B cell (primary cell): ENCODE measurements at regions not wholly inside any gene's neighbourhood (a gene's known extent, or its start where the extent isn't known, plus 50 kb on each side); places are given as distances from the start of the nearest gene placed in this dataset.

Source experiments
- ATAC-seq: fragments of 200-7000 bp; cut with Tn5 transposase; one replicate; pipeline ENCODE4 v1.10.0; 2021; ENCODE audit warnings: low read depth, mild to moderate bottlenecking, moderate number of reproducible peaks, moderate library complexity
- CTCF ChIA-PET: fragments of 350-600 bp; sonication (Branson Sonifier 250); formaldehyde crosslinking; loops from one replicate; lab custom pipeline; 2021; ENCODE audit warnings: antibody characterized with exemption, inconsistent platforms; lab: Charles Lee
- POLR2A ChIA-PET: fragments of 350-600 bp; sonication (Branson Sonifier 250); formaldehyde crosslinking; loops from one replicate; lab custom pipeline; 2021; ENCODE audit warnings: antibody characterized with exemption; lab: Charles Lee
- DNase-seq: peaks from one replicate; pipeline ENCODE4 v3.0.0; 2013
- H2AFZ ChIP-seq: 2 replicates; pipeline ENCODE4 v1.6.1; 2012; ENCODE audit warnings: mild to moderate bottlenecking, low read depth, low read length; ENCODE audit not compliant: insufficient read depth, poor library complexity, severe bottlenecking
- H3K27ac ChIP-seq, 2 donors: 1 replicate in 1 of 2; 2 replicates in 1 of 2; pipeline ENCODE4 v1.5.1; 2012 to 2013; ENCODE audit warnings: low read length in 2 of 2, mild to moderate bottlenecking in 2 of 2, moderate library complexity in 1 of 2
- H3K27me3 ChIP-seq, 4 experiments: fragments of 200-600 bp in 1 of 4; sonication (generic) in 1 of 4; replicated peaks in 1 of 4; 1 replicate in 2 of 4; 2 replicates in 2 of 4; pipeline versions ENCODE4 v1.6.1 to v1.7.0; 2013 to 2016; ENCODE audit warnings: low read length in 3 of 4, mild to moderate bottlenecking in 2 of 4, mixed read lengths in 1 of 4, moderate library complexity in 1 of 4; ENCODE audit not compliant: insufficient read depth in 4 of 4, control insufficient read depth in 3 of 4; ENCODE audit errors: control extremely low read depth in 1 of 4
- H3K36me3 ChIP-seq, 2 experiments: replicated peaks in 1 of 2; 1 replicate in 1 of 2; 2 replicates in 1 of 2; pipeline versions ENCODE4 v1.6.1 to v1.7.1; 2013; ENCODE audit warnings: low read length in 1 of 2; ENCODE audit not compliant: insufficient read depth in 2 of 2, control insufficient read depth in 1 of 2; ENCODE audit errors: control extremely low read depth in 1 of 2, extremely low read depth in 1 of 2
- H3K4me1 ChIP-seq, 2 donors: fragments of 200-600 bp in 1 of 2; sonication (generic) in 1 of 2; 1 replicate in 1 of 2; 2 replicates in 1 of 2; pipeline versions ENCODE4 v1.5.1 to v1.6.1; 2013 to 2017; ENCODE audit warnings: low read length in 2 of 2; ENCODE audit not compliant: control insufficient read depth in 2 of 2, insufficient read depth in 2 of 2
- H3K4me2 ChIP-seq: replicated peaks from 2 replicates; pipeline ENCODE3; 2012; ENCODE audit warnings: mild to moderate bottlenecking, low read depth, low read length; ENCODE audit not compliant: poor library complexity, severe bottlenecking
- H3K4me3 ChIP-seq, 5 experiments: fragments of 200-600 bp in 1 of 5; sonication (generic) in 1 of 5; 1 replicate in 3 of 5; 2 replicates in 2 of 5; pipeline versions ENCODE4 v1.5.1 to v1.7.0; 2011 to 2016; ENCODE audit warnings: low read length in 4 of 5, mild to moderate bottlenecking in 4 of 5, low read depth in 2 of 5, control low read depth in 1 of 5, moderate library complexity in 1 of 5; ENCODE audit not compliant: insufficient read depth in 1 of 5; ENCODE audit errors: control extremely low read depth in 1 of 5, extremely low read depth in 1 of 5
- H3K79me2 ChIP-seq: fragments of 200-600 bp; sonication (generic); one replicate; pipeline ENCODE4 v1.6.0; 2016; ENCODE audit warnings: low read length; ENCODE audit not compliant: control insufficient read depth, insufficient read depth
- H3K9ac ChIP-seq: fragments of 200-600 bp; sonication (generic); 2 replicates; pipeline ENCODE4 v1.6.1; 2017; ENCODE audit warnings: mild to moderate bottlenecking, low read length, moderate library complexity
- H3K9me3 ChIP-seq, 3 donors: one replicate each; pipeline versions ENCODE4 v1.6.1 to v1.7.1; 2013; ENCODE audit warnings: low read length in 2 of 3; ENCODE audit not compliant: control insufficient read depth in 2 of 3, insufficient read depth in 1 of 3; ENCODE audit errors: control extremely low read depth in 1 of 3
- H4K20me1 ChIP-seq: 2 replicates; pipeline ENCODE4 v1.6.0; 2012; ENCODE audit warnings: mild to moderate bottlenecking, low read length; ENCODE audit not compliant: insufficient read depth, control insufficient read depth, poor library complexity, severe bottlenecking
- H3K27ac Mint-ChIP-seq: one replicate; pipeline ENCODE4 v1.8.0; 2021; ENCODE audit warnings: mixed read lengths
- H3K27me3 Mint-ChIP-seq: one replicate; pipeline ENCODE4 v1.8.0; 2021; ENCODE audit warnings: mixed read lengths
- H3K4me1 Mint-ChIP-seq: one replicate; pipeline ENCODE4 v1.8.0; 2021; ENCODE audit warnings: mixed read lengths
- H3K4me3 Mint-ChIP-seq: one replicate; pipeline ENCODE4 v1.8.0; 2021; ENCODE audit warnings: mixed read lengths
- H3K9me3 Mint-ChIP-seq: one replicate; pipeline ENCODE4 v1.8.0; 2022; ENCODE audit warnings: mixed read lengths; ENCODE audit not compliant: insufficient read depth
- CTCF ChIP-seq: fragments of 200-600 bp; IDR thresholded peaks from one replicate; pipeline ENCODE4 v1.8.0; 2022; ENCODE audit warnings: antibody characterized with exemption, mild to moderate bottlenecking
- EZH2 ChIP-seq: IDR thresholded peaks from 2 replicates; pipeline ENCODE4 v1.6.1; 2012; ENCODE audit warnings: borderline replicate concordance, low read depth, mild to moderate bottlenecking, moderate library complexity, low read length; ENCODE audit not compliant: insufficient read depth, poor library complexity, severe bottlenecking
- WGBS: methylation state at CpG from one replicate; pipeline ENCODE4 v1.1.5; 2013; ENCODE audit warnings: missing lambda C conversion rate; ENCODE audit not compliant: insufficient coverage; 5-methylcytosine and 5-hydroxymethylcytosine counted together
- intact Hi-C: fragments of 100-400 bp; cut with micrococcal nuclease; formaldehyde crosslinking; loops from one replicate; pipeline ENCODE4 v1.10.0; 2022

- DNase-seq (no peak), ATAC-seq (no peak)
- TF ChIP-seq CTCF = no peak
- TF ChIP-seq EZH2 = no peak
- no peaks in the 10 kb centered on the region for H3K36me3 ChIP-seq
- no peak overlapping the region for H3K27ac ChIP-seq
- no peaks in the 10 kb centered on the region for H3K4me1 ChIP-seq
- WGBS = 83% methylated on average over 1 of the region's 2 CpGs
- Mint-ChIP-seq H3K4me3 (no peak overlapping the region), H3K27me3 (no peaks in the 10 kb centered on the region), H3K9me3 (peaks cover 8% of the 10 kb centered on the region), H3K27ac (no peak overlapping the region), H3K4me1 (no peaks in the 10 kb centered on the region)
- no peak overlapping the region for H3K4me2 ChIP-seq
- intact Hi-C loops = no loop called here
- peaks cover 0 to 4% (median 0%) of the 10 kb centered on the region in 4 experiments for H3K27me3 ChIP-seq
- CTCF ChIA-PET = no interaction called here
- H4K20me1 ChIP-seq = no peaks in the 10 kb centered on the region
- no peak overlapping the region for H2AFZ ChIP-seq
- H3K4me3 ChIP-seq = no peak overlapping the region
- H3K9me3 ChIP-seq = peaks cover 0 to 10% (median 0%) of the 10 kb centered on the region in 3 donors
- H3K9ac ChIP-seq = no peak overlapping the region
- no peaks in the 10 kb centered on the region for H3K79me2 ChIP-seq
- POLR2A ChIA-PET = no interaction called here
Observed at GRCh38 chrX:45368705-45369104, 168.0 kb upstream of the DIPK2B start.

- Histone ChIP-seq H2AFZ (no peak overlapping the region), H3K27ac (no peak overlapping the region), H3K4me2 (no peak overlapping the region), H3K79me2 (no peaks in the 10 kb centered on the region), H4K20me1 (no peaks in the 10 kb centered on the region), H3K4me3 (no peak overlapping the region), H3K9ac (no peak overlapping the region), H3K36me3 (no peaks in the 10 kb centered on the region), H3K4me1 (no peaks in the 10 kb centered on the region), H3K9me3 (peaks cover 0 to under 1% (median 0%) of the 10 kb centered on the region in 3 donors), H3K27me3 (no peaks in the 10 kb centered on the region)
- DNase-seq (no peak), ATAC-seq (no peak)
- intact Hi-C loops = no loop called here
- Mint-ChIP-seq H3K4me1 (no peaks in the 10 kb centered on the region), H3K27me3 (no peaks in the 10 kb centered on the region), H3K4me3 (no peak overlapping the region), H3K9me3 (peaks cover 5% of the 10 kb centered on the region), H3K27ac (no peak overlapping the region)
- TF ChIP-seq EZH2 (no peak), CTCF (no peak)
- ChIA-PET POLR2A (no interaction called here), CTCF (no interaction called here)
- WGBS = no CpG with 5 or more reads among the region's 4 CpGs
Observed at GRCh38 chrX:45363596-45363995, 162.9 kb upstream of the DIPK2B start.
